Activated CD4-positive, alpha-beta T cell treated with anti-CD3 and anti-CD28 coated beads, Interleukin-2, amount 50 U/mL, for 4 hours (primary cell): ENCODE measurements at regions not wholly inside any gene's neighbourhood (a gene's known extent, or its start where the extent isn't known, plus 50 kb on each side); places are given as distances from the start of the nearest gene placed in this dataset.

ENCODE experiments used
- DNase-seq, 2 experiments: peaks; one replicate each; pipeline ENCODE4 v3.0.0-alpha.2; 2020

DNA sequence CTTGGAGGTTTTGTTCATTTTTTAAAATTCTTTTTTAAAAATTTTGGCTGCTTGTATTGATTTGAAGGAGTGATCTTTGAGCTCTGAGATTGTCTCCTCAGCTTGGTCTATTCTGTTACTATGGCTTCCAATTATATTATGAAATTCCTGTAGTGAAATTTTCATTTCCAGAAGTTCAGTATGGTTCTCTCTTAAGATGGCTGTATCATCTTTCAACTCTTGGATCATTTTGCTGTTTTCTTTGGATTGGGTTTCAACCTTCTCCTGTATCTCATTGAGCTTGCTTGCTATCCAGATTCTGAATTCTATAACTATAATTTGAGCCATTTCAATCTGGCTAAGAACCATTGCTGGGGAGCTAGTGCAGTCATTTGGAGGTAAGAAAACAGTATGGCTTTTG, 270.8 kb upstream of the NT5C1B start:
- no peak for DNase-seq

DNA sequence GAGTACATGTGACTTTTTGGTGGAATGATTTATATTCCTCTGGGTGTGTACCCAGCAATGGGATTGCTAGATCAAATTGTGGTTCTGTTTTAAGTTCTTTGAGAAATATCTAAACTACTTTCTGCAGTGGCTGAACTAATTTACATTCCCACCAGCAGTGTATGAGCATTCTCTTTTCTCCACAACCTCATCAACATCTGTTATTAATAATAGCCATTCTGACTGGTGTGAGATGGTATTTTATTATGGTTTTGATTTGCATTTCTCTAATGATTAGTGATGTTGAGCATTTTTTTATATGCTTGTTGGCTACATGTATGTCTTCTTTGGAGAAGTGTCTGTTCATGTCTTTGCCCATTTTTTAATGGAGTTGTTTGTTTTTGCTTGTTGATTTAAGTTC, 267.4 kb upstream of the NT5C1B start:
- DNase-seq: no peak

DNA sequence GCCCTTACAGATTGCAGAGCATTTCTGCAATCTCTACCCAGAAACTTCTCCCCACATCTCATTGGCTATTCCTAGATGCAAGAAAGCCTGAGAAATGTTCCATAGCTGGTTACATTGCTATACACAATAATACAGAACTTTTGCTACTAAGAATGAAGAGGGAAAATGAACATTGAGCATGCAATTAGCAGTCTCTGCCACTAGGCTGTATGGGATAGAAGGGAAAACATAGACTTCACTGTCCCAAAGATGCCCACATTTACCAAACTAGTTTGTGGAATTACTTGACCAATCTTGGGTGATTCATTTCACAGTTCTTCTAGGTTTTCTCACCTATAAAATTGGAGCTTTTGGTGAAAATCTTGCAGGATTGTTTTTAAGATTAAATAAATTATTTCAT, 265.7 kb upstream of the NT5C1B start:
- no peak for DNase-seq

DNA sequence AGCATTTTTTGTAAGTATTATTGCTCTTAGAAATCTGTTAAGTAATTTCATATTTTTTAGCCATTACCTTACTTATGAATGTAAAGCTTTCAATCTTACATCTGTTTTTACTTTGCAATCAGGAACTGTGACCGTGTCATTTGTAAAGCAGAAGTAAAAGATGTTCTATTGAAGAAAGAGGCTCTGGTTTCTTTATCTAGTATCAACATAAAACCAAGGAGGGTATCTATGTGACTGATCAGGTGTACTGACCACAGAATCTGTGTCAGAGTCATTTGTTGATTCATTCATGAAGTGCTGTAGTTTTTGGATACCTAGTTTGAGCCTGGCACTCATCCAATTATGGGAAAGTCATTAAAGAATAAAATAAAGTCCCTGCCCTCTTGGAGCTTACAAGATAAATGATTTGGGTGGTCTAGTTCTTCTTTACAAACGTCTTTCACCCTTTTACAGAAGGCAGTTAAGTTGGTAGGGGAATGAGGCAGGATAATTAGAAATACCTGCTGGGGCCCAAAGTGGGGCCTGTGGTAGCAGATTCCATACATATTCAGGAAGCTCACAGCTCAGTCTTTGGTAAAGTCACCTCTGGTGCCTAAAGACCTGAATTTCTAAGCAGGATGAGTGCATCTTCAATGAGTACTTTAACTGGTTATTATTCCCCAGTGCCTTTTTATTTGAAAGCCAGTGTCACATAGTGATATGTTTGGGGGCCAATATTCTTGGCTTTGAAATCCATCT, 260.6 kb upstream of the NT5C1B start:
- no peak for DNase-seq

DNA sequence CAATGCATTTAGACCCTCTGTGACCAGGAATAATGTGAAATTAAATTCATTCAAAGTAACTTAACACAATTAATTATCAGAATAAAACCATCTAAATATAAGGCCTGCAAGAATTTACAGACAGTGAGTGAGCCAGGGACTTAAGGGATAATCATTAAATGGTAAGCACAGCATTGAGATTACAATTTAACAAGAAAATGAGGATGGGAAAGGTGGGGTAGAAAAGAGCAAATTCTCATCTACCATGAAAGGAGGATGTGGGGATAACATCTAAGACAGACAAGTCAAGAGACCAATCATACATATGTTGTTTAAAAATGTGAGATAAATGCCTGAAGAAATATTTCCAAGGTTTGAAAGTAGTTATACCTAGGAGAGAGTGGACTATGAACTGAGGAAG, 259.3 kb upstream of the NT5C1B start:
- DNase-seq: no peak

DNA sequence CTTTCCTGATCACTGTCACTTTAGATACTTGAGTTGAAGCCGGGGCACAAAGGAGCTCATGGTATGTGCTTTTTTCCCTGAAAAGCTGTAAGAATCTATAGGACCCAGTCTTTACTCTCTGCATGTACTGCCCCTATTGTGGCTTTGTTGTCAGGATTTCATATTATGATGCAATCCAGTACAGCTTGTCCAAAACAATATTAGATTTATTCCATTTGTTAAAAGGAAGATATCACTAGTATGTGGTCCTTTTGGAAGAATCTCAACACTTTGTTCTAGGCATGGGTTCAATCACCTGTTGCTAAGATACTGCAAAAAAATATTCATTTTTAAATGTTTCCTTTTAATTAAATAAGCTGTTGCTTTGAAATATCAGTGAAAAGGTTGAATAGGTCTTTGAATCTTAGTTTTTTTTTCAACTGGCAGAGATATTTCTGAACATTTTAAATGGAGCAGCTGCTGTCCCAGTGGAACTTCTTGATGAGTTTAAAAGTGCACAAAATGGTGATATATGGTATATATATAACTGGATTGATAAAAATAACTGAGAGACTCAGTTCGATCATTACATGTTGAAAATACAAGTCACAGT, 256.6 kb upstream of the NT5C1B start:
- DNase-seq: no peak

DNA sequence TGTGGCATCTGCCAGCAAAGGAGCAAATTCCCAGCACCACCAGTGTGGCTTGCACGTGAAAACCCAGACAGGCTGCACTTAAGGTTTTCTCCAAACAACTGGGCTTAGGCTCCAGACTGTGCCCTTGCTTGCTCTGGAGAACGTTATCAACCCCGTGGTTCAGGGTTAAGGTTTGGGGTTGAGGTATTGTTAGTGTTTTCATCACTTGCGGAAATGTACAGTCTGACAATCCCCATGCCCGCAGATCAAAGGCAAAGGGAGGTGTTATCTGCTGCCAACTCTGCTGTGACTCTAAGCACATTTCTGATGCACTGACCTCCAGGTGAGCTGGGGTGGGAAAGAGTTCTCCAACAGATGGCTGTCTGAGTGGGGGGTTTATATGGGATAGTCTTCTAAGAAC, 253.5 kb upstream of the NT5C1B start:
- no peak for DNase-seq

DNA sequence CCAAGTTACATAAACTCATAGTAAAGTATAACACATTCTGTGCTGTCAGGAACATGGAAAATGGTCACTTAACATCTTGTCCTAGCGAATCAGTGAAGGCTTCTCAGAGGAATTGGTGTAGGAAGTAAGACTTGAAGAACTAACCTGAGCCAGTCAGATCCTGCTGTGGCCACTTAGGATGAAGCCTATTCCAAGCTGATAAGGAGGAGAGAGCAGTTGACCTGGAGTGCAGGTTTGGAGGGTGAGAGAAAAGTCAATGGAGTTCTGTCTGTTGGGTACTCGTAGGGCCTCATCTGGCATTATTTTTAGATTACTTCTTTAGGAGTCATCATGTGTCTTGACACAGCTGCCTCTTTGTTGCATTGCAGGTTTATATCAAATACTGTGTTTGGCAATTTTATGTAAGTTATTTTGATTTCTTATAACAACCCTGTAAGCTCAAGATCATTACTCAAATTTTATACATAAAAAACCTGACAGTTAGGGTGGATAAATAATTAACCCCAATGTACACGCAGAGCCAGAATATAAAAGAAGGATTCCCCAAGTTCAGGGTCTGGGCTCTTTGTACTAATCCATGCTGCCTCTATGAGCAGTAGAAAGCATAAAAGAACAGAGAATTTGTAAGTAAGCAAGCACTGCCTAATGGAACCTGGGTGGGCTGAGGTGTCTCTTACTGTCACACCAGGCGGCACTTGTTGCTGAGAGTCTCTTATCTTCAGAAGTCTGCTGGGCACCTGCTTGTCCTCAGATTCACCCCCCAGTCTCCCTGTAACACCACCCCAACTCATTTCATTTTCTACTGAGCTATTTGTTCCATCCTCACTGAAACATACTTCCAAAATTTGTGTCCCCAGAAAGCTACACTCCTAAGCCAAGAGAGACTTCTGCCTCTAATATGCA, 252.1 kb upstream of the NT5C1B start:
- DNase-seq: no peak

DNA sequence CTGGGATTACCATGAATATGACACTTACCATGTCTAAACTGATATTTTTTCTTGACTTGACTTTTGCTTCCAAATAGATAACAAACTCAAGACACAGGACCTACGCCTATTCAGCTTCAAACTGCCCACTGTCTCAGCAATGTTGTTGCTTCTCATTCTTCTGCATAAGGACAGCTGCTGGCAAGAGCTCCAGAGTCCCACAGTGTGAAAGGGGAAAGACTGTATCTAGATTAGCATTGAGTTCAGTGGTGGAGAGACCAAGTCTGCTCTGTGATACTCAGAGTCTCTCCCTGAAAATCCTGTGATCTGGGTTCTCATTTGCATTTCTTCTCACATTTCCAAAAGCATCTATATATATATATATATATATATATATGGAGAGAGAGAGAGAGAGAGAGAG, 247.9 kb upstream of the NT5C1B start:
- DNase-seq: no peak

DNA sequence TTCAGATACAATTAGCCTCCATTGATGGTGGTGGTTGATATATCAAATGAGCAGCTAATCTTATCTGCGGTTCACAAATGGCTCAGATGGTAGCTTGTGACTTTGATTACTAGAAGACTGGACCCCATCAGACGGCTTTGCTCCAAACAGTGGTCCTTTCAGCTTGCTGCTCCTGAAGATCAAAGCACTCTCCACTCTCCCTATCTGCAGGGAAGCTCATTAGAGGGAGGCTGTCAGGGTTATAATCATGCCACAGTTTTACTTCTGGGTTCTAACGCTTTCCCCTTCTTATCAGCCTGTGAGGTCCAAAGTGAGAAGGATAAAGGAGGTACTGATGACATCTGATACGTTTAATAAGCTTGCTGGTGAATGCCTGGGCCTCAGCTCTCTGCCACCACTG, 247.1 kb upstream of the NT5C1B start:
- no peak for DNase-seq

DNA sequence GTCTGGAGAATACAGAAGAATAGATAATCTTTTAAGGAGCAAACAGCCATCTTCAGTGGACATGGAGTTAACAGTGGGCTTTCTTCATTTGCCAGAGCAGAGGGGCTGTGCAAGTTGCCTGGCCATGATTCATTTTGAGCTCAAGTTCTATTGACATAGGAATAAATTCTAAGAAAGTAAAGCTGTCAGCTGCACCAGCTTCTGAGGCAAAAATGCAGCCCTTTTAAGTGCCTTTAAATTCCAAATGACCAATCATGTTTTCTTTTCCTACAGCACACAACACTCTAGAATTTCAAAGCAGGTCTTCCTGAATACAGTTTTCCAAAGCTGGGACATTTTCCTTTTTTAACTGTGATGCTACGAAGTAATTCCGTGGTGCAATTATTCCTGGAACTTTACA, 246.4 kb upstream of the NT5C1B start:
- no peak for DNase-seq

DNA sequence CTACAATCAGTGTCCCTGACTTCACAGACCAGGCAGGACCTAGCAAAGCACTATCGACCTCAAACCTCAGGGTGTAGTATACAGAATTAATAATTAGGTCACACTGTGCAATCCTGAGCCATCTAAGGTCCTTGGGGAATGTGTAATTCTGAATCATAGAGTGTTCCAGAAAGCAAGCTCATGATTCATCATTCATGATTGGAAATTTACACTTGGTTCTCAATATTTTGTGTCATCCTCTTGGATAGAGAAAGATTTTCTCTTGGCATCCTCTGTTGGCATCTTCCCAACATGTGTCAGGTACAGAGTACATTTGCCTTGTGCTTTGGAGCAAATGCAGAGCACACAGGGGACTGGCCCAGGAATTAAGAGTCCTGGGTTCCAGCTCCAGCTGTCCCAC, 245.0 kb upstream of the NT5C1B start:
- DNase-seq: no peak

DNA sequence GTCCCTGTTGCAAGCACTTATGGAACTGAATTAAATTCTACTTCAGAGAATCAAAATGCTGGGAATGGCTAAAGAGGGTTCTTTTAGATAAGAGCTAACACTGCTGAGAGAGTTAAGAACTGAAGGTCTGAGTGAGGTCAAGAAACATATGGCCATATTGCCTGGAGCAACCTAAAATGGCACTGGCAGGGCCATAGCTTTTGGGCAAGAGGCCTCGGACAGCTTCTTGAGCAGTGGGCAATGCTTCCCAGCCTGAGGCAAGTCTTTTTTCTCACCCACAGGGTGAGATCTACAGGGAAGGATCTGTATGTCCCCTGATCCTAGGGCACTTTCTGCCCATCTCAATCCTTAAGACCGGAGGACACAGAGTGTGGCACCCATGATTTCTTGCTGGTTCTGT, 244.6 kb upstream of the NT5C1B start:
- DNase-seq: no peak

DNA sequence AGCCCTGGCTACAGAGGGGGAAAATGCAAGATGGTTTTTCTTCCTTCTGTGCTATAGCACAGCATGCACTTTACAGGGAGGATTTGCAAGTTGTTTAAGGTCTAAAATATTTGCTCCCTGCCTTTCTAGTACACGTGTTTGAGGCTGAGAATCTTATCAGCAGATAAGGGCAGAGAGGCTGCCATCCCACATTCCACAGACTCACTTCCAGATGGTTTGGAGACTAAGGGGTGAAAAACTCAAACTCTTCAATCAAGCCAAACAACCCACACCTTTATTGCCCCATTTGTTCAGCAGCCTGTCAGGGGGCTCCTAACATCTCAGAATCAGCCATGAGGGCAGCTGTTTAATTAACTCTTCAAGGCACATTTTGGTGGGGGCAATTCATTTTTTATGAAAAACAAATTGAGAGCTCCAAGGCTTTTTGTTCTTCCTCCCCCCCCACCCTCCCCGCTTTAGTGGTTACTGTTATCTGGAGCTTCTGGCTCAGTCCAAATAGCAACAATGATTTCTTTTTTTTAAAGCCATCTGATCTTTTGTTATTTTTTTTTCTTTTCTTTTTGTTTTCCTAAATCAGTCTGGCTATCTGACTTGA, 242.6 kb upstream of the NT5C1B start:
- DNase-seq: no peak

DNA sequence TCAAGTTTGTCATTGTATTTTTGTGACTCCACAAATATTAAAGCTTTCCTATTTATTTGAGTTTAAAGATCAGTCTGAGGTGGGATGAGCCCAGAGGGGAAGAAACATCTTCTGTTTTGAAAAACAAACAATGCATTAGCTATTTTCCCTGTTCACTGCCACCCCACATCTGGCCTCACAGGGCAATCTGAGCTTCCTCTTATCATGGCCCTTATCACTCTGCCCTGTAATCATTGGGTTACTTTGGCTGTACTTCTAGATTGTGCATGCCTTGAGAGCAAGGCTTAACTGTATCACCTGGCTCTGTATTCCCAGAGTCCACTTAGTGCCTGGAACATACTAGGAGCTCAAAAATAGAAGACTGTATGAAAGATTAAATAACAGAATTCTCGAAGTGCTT, 241.6 kb upstream of the NT5C1B start:
- DNase-seq: no peak

DNA sequence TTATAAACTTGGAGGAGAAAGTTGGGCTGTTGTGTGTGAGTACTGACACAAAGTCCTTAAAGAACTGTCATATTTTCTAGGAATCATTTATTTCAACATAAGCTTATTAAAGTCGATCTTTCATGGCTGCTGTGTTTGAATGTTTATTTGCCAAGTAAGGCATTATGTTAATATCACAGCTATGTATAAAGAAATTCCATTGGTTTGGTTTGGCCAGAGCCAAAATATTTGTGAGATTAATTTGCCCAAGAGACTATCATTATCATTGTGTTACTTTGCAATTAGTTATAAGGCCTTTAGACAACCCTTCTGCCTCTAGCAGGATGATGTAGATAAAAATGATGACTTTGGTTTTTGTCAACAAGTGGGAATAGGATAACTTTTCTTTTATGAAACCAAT, 240.6 kb upstream of the NT5C1B start:
- no peak for DNase-seq

DNA sequence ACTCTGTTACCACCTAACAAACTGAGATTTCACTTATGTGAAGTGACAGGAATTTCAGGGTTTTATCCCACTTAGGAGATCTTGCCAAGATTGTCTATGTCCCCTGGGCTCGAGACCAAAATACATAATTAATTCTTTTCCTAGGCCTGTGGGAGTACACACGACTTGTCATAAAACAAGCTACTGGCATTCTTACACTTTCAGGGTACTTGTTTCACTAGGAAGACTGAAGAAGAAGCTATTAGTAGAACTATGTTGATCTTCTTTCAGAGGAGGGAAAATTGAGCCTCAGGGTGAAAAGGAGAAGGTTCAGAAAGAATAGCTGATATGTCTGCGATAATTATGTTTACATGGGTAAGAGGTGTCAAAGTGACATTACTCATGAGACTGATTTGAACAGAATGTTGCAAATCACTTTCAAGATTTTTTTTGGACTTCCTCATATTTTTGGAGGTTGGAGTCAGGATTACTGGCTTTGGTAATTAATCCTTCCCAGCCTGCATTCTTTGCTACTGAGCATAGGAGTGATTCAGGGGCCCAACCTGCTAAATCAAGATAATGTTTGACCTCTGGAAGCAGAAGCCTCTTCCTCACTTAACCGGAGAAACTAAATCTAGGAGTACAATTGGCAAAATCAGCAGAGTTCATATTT, 240.0 kb upstream of the NT5C1B start:
- DNase-seq: no peak

DNA sequence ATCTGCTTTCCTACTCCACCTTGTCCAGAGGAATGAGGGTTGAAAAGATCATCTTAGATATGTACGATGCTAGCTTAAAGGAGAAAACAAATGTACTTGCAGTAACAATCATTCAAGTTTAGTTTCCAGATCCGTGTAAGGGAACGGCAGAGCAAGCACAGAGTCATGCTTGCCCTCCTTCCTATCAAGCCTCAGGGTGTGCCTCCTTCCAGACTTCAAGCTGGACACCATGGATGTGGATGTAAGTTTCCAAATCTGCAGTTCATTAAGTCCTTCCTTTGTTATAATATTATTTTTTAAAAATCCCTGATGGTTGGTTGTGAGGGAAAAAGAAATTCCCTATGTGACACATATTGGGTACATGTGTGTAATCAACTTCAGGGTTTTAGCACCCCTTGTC, 238.9 kb upstream of the NT5C1B start:
- no peak for DNase-seq

DNA sequence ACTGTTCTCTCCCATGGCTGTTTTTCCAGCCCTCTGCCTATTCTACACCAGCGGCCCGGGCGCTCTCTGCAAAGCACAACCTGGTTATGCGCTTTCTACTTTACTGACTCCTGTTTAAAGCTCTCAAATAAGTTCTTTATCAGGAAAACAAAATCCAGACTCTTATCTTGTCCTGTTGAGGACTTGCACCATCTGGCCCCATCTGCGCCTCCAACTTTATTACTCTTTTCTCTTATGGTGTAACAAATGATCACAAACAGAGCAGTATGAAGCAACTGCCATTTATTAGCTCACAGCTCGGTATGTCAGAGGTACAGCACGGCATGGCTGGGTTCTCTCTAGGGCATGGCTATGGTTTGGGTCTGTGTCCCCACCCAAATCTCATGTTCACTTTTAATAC, 236.5 kb upstream of the NT5C1B start:
- DNase-seq: no peak

DNA sequence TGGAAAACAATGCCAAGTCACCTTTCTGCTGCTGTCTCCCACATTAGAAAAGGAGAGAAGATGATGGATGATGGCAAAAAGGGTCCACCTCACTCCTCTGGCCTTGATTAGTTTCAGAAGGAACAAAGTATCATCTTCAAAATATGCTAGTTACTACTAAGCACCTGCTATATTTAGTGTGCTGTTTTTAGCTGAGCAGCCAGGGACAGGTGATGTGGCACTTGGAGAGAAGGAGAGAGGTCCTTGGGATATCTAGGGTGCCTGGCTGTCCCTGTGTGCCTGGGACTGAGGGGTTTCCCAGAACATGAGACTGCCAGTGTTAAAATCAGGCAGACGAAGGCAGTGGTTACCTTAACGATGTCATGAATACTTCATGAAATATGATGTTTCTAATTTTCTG, 235.5 kb upstream of the NT5C1B start:
- no peak for DNase-seq

DNA sequence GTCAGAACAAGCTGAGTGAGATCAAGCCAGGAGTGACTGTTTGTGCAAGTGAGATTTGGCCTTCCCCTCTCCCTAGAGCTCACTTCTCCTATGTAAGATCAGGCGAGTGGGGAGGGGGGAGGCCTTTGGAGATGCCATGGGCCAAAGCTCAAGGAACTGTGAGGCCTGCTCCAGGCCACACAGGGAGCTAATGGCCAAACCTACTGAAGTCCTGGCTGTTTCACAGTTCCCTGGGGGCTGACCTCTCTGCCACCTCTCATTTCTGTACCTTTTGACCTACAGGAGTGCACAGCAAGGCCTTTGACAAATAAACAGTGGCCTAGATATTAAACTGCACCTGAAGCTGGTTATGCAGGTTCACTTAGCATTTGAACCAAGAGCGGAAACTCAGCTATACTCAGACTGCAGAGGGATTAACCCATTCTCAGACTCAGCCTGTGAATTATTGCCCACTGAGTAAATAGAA, 235.0 kb upstream of the NT5C1B start:
- no peak for DNase-seq

DNA sequence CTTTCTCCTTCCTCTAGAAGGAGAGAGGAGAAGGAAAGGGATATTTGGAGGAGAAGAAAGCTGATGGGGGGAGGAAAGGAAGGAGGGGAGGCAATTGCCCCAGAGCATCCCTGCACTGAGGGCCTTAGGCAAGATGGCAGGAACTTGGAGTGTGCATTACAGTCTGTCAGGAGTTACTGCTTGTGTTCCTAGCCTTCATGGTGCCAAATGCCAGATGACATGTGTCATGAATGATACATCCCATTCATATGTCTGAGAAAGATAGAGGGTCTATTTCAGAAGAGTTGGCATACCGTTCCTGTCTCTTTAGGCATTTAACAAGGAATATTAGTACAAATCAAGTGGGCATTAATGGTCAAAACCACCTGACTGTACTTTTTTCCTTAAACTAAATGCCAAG, 232.1 kb upstream of the NT5C1B start:
- DNase-seq: no peak

DNA sequence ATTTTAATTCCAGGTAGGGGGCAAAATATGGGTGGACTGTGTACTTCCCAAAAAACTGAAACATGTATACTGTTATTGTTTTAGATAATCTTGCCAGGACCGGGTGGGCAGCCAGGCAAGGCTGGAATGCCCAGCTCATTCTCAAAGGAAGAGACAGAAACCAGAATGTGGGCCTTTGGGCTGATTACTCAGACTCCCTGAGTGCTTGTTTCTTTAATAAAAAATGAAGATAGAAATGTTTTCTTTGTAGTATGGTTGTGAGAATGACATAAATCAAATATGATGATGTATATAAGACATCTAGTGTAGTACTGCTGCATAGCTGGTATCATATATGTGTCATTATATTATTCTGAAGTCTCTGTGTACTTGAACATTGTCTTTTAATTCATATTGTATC, 231.6 kb upstream of the NT5C1B start:
- no peak for DNase-seq
